ENCODE measurements at regions not wholly inside any gene's neighbourhood (a gene's known extent, or its start where the extent isn't known, plus 50 kb on each side); places are given as distances from the start of the nearest gene placed in this dataset.

DNA sequence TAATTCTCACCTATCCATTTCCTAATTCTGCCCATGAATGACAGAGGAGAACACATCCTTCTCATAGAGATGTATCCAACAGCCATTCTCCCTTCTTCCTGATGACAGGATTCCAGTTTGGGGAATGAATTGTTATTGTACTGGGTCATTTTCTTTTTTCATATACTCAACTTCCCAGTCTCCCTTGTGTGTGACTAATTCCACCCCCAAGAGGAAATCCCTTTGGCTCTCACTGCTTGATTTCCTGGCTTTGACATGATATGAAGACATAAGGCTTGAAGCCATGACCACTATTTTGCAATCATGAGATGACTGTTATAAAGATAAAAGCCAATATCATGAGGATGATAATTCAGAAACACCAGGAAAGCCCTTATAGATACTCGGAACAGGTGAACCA, 384.7 kb upstream of the ACVR2A start:
- intact Hi-C loops (cut with DNase I) = no loop called here
- H3K4me1 ChIP-seq (ENCODE audit: control insufficient read depth, insufficient read depth, low read length) = no peaks in the 10 kb centered on the region
- no peak overlapping the region for H3K27ac ChIP-seq (ENCODE audit: low read length)
- no peaks in the 10 kb centered on the region for H3K27me3 ChIP-seq (ENCODE audit: control insufficient read depth, insufficient read depth)
- 64% methylated on average over 1 of the region's 1 CpG for WGBS
- no peaks in the 10 kb centered on the region for H3K9me3 ChIP-seq (ENCODE audit: control insufficient read depth, low read length)
- ATAC-seq = peak; percentile 22 to 35
- DNase-seq = no peak
- H3K4me3 ChIP-seq (ENCODE audit: low read length) = no peak overlapping the region

DNA sequence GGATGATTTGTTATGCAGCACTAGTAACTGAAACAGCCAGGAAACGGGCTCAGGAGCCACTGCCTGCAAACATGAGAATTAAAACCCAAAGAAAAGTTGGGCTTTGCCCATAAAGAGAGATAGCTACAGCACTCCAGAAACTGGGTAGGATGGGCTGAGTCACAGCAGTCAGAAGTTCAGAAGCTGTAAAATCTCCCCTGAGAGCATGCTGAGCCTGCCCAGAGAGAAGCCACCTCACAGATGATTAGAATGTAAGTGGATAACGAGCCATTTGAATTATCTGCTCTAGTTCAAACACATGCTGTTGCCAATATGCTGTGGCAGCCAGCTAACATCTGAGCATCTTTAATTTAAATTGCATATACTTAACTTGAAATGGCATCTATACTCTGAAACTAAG, 388.1 kb upstream of the ACVR2A start:
- Histone ChIP-seq H3K4me1 (ENCODE audit: control insufficient read depth, insufficient read depth, low read length) (peaks cover 1% of the 10 kb centered on the region), H3K27me3 (ENCODE audit: control insufficient read depth, insufficient read depth) (no peaks in the 10 kb centered on the region), H3K4me3 (ENCODE audit: low read length) (no peak overlapping the region), H3K27ac (ENCODE audit: low read length) (no peak overlapping the region), H3K9me3 (ENCODE audit: control insufficient read depth, low read length) (no peaks in the 10 kb centered on the region)
- ATAC-seq (no peak), DNase-seq (no peak)
- WGBS = 60% methylated on average over 2 of the region's 2 CpGs
- intact Hi-C loops (cut with DNase I) = no loop called here

DNA sequence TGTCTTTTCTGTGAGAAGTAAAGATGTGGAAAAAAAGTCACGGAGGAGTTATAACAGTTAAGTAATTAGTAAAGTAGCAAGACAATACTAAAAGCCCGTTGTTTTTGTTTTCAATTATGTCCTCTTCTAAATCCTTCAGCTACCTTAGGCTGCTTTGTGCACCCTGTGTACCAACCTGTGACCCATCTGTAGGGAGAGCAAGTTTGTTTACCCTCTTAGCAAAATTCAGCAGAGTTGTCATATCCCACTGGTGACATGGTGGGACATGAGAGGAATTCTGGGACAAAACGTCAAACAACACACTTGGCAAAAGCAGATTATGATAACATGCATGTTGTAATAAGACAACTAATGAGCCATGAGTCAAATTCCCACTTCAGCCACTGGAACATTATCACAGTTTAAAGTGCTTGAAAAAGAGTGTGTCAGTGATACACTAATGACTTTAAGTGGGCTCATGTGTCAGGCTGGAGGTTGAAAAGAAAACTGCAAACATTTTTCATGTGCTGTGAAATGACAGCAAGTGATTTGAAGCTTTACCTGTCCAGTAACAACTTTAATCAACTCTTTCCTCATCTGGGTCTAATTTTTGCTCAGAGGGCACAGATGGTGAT, 392.8 kb upstream of the ACVR2A start:
- Histone ChIP-seq H3K4me1 (ENCODE audit: control insufficient read depth, insufficient read depth, low read length) (peaks cover 1% of the 10 kb centered on the region), H3K27ac (ENCODE audit: low read length) (no peak overlapping the region), H3K9me3 (ENCODE audit: control insufficient read depth, low read length) (no peaks in the 10 kb centered on the region), H3K4me3 (ENCODE audit: low read length) (no peak overlapping the region), H3K27me3 (ENCODE audit: control insufficient read depth, insufficient read depth) (no peaks in the 10 kb centered on the region)
- WGBS = 51% methylated on average over 3 of the region's 3 CpGs
- intact Hi-C loops (cut with DNase I) = no loop called here
- no peak for ATAC-seq
- no peak for DNase-seq

DNA sequence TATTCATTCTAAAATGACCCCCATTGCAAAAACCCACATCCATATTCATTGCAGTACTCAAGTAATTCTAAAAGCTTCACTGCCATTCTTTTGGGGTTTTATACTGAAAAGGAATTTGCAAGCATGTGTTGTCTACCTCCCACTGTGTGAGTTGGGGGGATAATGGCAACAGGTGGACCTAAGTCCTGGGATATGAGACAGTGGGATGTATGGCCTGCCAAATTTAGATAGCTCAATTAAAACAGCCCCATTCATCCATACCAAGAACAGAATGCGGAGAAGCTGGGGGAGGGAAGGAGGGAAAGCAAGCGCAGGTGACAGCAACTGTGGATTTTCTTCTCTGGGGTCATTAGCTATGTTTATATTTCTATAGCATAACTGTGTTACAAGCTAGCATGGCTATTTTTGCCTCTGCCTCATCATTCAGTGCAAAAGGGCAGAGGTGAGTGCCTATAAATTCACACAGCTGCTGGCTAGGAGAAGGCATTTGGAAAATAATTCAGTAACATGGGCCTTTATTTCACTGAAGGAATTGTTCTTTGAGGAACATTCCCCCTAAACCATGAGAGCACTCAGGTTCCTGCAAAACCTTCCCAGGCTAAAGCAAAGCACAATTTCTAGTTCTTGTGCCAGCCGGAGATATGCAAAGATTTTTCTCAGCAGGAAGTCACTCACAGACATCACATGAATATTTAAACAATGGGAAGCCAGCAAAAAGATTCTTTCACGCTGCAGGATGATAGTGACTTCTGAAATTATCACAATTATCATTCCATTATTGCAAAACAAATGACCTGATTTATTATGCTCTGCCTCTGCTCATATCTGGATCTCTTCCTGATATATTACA, 393.9 kb upstream of the ACVR2A start:
- 68% methylated on average over 4 of the region's 4 CpGs for WGBS
- DNase-seq (no peak), ATAC-seq (no peak)
- peaks cover 1% of the 10 kb centered on the region for H3K4me1 ChIP-seq (ENCODE audit: control insufficient read depth, insufficient read depth, low read length)
- intact Hi-C loops (cut with DNase I) = no loop called here
- H3K27me3 ChIP-seq (ENCODE audit: control insufficient read depth, insufficient read depth) = no peaks in the 10 kb centered on the region
- no peak overlapping the region for H3K27ac ChIP-seq (ENCODE audit: low read length)
- no peaks in the 10 kb centered on the region for H3K9me3 ChIP-seq (ENCODE audit: control insufficient read depth, low read length)
- H3K4me3 ChIP-seq (ENCODE audit: low read length) = no peak overlapping the region

DNA sequence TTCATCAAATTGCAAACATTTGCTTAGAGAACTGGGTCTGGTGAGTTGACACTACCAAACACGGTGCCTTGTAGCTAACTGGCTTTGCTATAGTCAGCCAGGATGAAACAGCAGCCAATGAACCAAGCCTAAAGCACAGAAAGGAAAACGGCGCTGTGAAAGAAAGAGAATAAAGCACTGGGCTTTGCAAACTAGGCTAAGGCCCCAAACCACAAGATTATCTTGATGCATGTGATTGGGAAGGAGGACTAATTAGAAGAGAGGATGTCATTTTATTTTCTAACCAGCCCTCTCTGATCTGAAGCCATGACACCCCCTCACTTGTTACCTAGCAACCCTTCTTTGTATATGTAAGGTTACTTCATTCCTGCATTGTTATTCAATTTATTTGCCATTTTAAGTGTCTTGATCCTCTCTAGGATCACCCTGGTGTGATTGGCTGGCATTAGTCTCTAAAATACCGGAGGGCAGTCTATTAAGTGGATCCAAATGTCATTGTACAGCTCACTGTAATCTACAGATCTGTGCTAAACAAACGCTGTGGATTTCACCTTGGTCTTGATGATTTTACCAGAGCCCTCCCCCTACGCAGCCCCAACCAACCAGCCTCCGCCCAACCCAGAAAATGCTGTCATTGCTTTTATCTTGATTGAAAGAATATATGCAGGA, 395.4 kb upstream of the ACVR2A start:
- WGBS = 54% methylated on average over 7 of the region's 7 CpGs
- H3K9me3 ChIP-seq (ENCODE audit: control insufficient read depth, low read length) = no peaks in the 10 kb centered on the region
- DNase-seq = no peak
- H3K27me3 ChIP-seq (ENCODE audit: control insufficient read depth, insufficient read depth) = no peaks in the 10 kb centered on the region
- no peak overlapping the region for H3K27ac ChIP-seq (ENCODE audit: low read length)
- ATAC-seq = no peak
- intact Hi-C loops (cut with DNase I) = no loop called here
- H3K4me1 ChIP-seq (ENCODE audit: control insufficient read depth, insufficient read depth, low read length) = peaks cover 1% of the 10 kb centered on the region
- H3K4me3 ChIP-seq (ENCODE audit: low read length) = no peak overlapping the region

DNA sequence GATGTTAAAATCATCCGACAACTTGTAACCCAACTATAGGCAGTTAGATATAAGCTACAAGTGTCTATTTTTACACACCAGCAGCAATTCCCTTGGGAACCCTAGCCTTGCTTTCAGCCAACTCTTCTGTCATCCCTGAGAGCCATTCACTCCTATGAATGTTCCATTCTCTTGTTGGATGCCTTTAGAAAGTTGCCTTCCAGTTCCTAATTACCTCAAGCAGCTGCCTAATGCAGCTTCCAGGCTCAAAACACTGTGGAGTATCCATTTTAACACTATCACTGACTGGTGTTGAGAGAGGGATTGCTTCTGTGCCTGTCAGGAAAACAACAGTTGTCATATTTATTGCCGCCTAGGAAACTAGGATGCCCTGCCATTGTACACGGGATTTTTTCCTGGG, 402.0 kb upstream of the ACVR2A start:
- DNase-seq = no peak
- Histone ChIP-seq H3K9me3 (ENCODE audit: control insufficient read depth, low read length) (no peaks in the 10 kb centered on the region), H3K4me3 (ENCODE audit: low read length) (no peak overlapping the region), H3K27me3 (ENCODE audit: control insufficient read depth, insufficient read depth) (no peaks in the 10 kb centered on the region), H3K27ac (ENCODE audit: low read length) (no peak overlapping the region), H3K4me1 (ENCODE audit: control insufficient read depth, insufficient read depth, low read length) (no peaks in the 10 kb centered on the region)
- ATAC-seq = no peak
- WGBS = 42% methylated on average over 3 of the region's 3 CpGs
- intact Hi-C loops (cut with DNase I) = no loop called here

DNA sequence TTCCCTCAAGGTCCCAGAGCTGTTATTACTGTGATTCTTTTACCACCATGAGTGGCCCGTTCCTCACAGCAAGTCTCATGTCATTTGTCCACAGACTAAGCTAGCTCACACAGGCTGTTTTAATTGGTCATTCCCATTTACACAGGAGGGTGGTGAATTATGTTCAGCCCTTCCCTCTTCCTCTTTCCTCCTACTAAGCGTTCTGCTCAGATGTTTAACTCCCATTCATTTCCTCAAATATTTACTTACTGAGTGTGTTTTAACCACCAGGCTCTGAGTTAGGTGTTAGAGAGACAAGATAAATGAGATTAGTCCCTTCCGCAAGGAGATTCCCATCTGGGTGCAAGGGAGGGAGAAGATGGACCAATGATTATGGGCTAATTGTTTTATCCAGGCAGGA, 403.6 kb upstream of the ACVR2A start:
- no peaks in the 10 kb centered on the region for H3K9me3 ChIP-seq (ENCODE audit: control insufficient read depth, low read length)
- no peak for DNase-seq
- ATAC-seq = no peak
- no peaks in the 10 kb centered on the region for H3K27me3 ChIP-seq (ENCODE audit: control insufficient read depth, insufficient read depth)
- no peaks in the 10 kb centered on the region for H3K4me1 ChIP-seq (ENCODE audit: control insufficient read depth, insufficient read depth, low read length)
- WGBS = 80% methylated on average over 3 of the region's 3 CpGs
- H3K4me3 ChIP-seq (ENCODE audit: low read length) = no peak overlapping the region
- intact Hi-C loops (cut with DNase I) = no loop called here
- H3K27ac ChIP-seq (ENCODE audit: low read length) = no peak overlapping the region

DNA sequence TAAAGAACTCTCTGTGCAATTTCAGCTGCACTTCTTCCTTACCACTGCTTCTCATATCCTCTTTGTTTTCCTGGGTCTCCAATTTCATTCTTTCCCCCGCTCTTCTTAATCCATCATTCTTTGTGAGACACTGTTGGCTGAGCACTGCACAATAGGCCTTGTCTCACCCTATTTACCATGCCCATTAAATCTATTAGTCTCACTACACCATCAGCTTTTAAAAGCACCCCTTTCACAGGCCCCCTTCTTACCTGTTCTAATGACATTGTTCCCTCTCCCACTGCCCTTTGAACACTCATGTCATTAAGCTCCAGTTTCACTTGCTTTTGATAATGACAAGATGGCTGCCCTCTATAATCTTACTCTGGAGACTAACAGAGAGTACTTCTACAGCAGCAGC, 404.1 kb upstream of the ACVR2A start:
- H3K4me3 ChIP-seq (ENCODE audit: low read length) = no peak overlapping the region
- 96% methylated on average over 1 of the region's 1 CpG for WGBS
- no peak overlapping the region for H3K27ac ChIP-seq (ENCODE audit: low read length)
- H3K27me3 ChIP-seq (ENCODE audit: control insufficient read depth, insufficient read depth) = no peaks in the 10 kb centered on the region
- DNase-seq (no peak), ATAC-seq (no peak)
- no peaks in the 10 kb centered on the region for H3K9me3 ChIP-seq (ENCODE audit: control insufficient read depth, low read length)
- intact Hi-C loops (cut with DNase I) = no loop called here
- H3K4me1 ChIP-seq (ENCODE audit: control insufficient read depth, insufficient read depth, low read length) = no peaks in the 10 kb centered on the region

DNA sequence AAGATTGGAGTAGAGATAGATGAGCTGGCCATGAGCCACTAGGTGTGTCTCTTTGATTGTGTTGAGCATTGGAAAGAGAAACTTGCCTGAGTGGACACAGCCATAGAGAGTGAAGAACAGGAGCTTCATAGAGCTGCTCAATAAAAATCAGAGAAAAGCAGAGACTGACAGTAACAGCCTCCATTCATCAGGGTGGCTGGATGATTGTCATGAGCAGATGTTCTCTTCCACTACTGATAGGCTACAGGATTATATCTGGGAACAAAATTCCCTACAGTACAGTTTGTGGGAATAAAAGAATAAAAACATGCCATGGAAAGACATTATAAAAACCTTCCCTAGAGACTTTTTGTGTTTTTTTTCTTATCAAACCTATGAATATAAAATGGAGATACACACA, 404.8 kb upstream of the ACVR2A start:
- H3K27me3 ChIP-seq (ENCODE audit: control insufficient read depth, insufficient read depth) = no peaks in the 10 kb centered on the region
- H3K4me3 ChIP-seq (ENCODE audit: low read length) = no peak overlapping the region
- H3K27ac ChIP-seq (ENCODE audit: low read length) = no peak overlapping the region
- intact Hi-C loops (cut with DNase I) = no loop called here
- DNase-seq (no peak), ATAC-seq (no peak)
- H3K4me1 ChIP-seq (ENCODE audit: control insufficient read depth, insufficient read depth, low read length) = no peaks in the 10 kb centered on the region
- H3K9me3 ChIP-seq (ENCODE audit: control insufficient read depth, low read length) = no peaks in the 10 kb centered on the region

DNA sequence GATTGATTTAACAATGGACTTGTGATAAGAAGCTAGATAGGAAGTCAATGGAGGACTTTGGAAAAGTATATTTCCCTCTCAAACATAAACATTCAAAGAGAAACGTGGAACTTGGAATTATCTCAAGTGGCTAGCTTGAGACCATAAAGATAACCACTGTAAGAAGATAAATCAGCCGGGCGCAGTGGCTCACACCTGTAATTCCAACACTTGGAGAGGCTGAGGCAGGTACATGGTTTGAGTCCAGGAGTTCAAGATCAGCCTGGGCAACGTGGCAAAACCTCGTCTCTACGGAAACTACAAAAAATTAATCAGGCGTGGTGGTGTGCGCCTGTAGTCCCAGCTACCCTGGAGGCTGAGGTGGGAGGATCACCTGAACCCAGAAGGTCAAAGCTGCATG, 405.9 kb upstream of the ACVR2A start:
- WGBS = 84% methylated on average over 8 of the region's 8 CpGs
- intact Hi-C loops (cut with DNase I) = no loop called here
- no peaks in the 10 kb centered on the region for H3K9me3 ChIP-seq (ENCODE audit: control insufficient read depth, low read length)

DNA sequence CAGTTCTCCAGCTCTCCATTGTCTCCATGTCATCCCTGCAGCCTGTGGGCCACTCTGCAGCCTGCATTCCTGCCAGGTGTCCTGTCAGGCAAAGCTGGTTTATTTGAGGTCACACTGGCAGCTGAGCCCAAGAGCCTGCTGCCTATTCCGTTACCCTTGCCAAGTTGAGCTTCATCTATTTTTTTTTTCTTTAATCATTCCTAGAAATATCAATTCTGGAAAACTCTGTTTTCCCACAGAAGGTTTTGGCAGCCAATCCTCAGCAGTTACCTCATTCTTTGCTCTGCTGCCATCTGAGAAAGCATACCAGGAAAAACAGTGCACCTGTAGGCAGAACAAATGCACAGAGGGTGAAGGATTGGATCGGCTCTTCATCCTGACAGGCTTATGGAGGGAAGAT, 411.0 kb upstream of the ACVR2A start:
- WGBS = 70% methylated on average over 2 of the region's 2 CpGs
- H3K27me3 ChIP-seq (ENCODE audit: control insufficient read depth, insufficient read depth) = no peaks in the 10 kb centered on the region
- no peaks in the 10 kb centered on the region for H3K9me3 ChIP-seq (ENCODE audit: control insufficient read depth, low read length)
- H3K4me3 ChIP-seq (ENCODE audit: low read length) = no peak overlapping the region
- intact Hi-C loops (cut with DNase I) = no loop called here
- H3K4me1 ChIP-seq (ENCODE audit: control insufficient read depth, insufficient read depth, low read length) = no peaks in the 10 kb centered on the region
- no peak for ATAC-seq
- no peak for DNase-seq
- H3K27ac ChIP-seq (ENCODE audit: low read length) = no peak overlapping the region

More for the DNA sequence above, 405.9 kb upstream of the ACVR2A start:
- DNase-seq (no peak), ATAC-seq (no peak)
- Histone ChIP-seq H3K27ac (ENCODE audit: low read length) (no peak overlapping the region), H3K4me1 (ENCODE audit: control insufficient read depth, insufficient read depth, low read length) (no peaks in the 10 kb centered on the region), H3K4me3 (ENCODE audit: low read length) (no peak overlapping the region), H3K27me3 (ENCODE audit: control insufficient read depth, insufficient read depth) (no peaks in the 10 kb centered on the region)
